ENCODE measurements at regions not wholly inside any gene's neighbourhood (a gene's known extent, or its start where the extent isn't known, plus 50 kb on each side); places are given as distances from the start of the nearest gene placed in this dataset.

DNA sequence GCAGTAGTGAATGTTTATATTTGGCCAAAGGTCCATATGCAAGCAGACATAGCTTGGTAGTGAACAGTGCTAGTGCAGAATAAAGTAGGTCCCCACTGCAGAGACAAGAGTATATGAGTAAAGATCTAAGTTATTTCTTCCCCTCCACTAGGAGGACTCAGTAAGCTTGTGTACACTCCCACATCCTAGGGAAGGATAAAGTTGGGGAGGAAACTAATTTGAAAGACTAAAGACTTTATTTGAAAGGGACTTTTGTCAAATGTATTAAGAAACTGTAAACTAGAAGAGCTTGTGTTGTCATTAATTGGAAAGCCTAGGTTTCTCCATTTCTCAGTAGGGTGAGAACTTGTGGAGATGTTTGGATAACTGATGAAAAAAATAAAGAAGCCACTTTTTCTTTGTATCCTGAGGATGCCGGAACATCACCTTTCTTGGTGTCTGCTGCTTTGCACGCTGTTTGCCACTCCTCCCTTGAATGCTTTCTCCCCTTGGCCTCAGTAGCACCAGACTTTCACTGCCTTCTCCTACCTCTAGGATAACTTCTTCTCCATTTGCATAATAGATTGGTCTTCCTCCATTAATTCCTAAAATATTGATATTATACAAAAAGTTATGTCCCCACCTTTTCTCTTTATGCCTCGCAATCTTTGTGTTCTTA, 329.0 kb downstream of the PARP8 start:
- Histone ChIP-seq H3K36me3 (ENCODE audit: control insufficient read depth in 2 of 2, insufficient read depth in 1 of 2, low read length in 2 of 2) (no peaks in the 10 kb centered on the region), H3K27ac (ENCODE audit: extremely low read depth, low read depth, low read length) (no peak overlapping the region), H3K4me1 (ENCODE audit: control insufficient read depth, insufficient read depth, low read length) (no peaks in the 10 kb centered on the region), H3K4me3 (ENCODE audit: low read depth, low read length) (no peak overlapping the region), H3K9me3 (ENCODE audit: control insufficient read depth, insufficient read depth, low read depth, low read length) (no peaks in the 10 kb centered on the region)
- POLR2A ChIA-PET = no interaction called here
- TF ChIP-seq ZNF843 (tag by site-specific recombination; IDR thresholded peaks at IDR 0.05) (no peak), ZNF837 (tag by site-specific recombination; IDR thresholded peaks at IDR 0.05) (no peak), ZNF16 (tag by site-specific recombination; IDR thresholded peaks at IDR 0.05; ENCODE audit: low read depth) (no peak), MZF1 (tag by site-specific recombination; IDR thresholded peaks at IDR 0.05; ENCODE audit: borderline replicate concordance) (no peak), ZNF174 (tag by site-specific recombination; IDR thresholded peaks at IDR 0.05) (no peak)
- CTCF ChIA-PET = interaction anchor here (0.6 to 1.5 kb wide), 3 partner anchors 32 to 787 kb away, joined by 3 to 4 read pairs (median 3); no protein-coding TSS in a partner anchor

GRCh38 chr5:51001227-51001923, 334.9 kb downstream of the PARP8 start:
- H3K27ac ChIP-seq (ENCODE audit: extremely low read depth, low read depth, low read length) = no peak overlapping the region
- H3K36me3 ChIP-seq (ENCODE audit: control insufficient read depth in 2 of 2, insufficient read depth in 1 of 2, low read length in 2 of 2) = no peaks in the 10 kb centered on the region
- no peaks in the 10 kb centered on the region for H3K9me3 ChIP-seq (ENCODE audit: control insufficient read depth, insufficient read depth, low read depth, low read length)
- no peaks in the 10 kb centered on the region for H3K4me1 ChIP-seq (ENCODE audit: control insufficient read depth, insufficient read depth, low read length)
- ChIA-PET CTCF (no interaction called here), POLR2A (no interaction called here)
- TF ChIP-seq ZBTB10 (tag by site-specific recombination; IDR thresholded peaks at IDR 0.05) (no peak), ZNF510 (tag by site-specific recombination; IDR thresholded peaks at IDR 0.05; ENCODE audit: insufficient replicate concordance) (no peak), ZNF785 (tag by site-specific recombination; IDR thresholded peaks at IDR 0.05) (no peak), ZNF701 (tag by site-specific recombination; IDR thresholded peaks at IDR 0.05) (no peak), ZBTB17 (tag by site-specific recombination; IDR thresholded peaks at IDR 0.05) (no peak), ZNF248 (tag by site-specific recombination; IDR thresholded peaks at IDR 0.05) (no peak), HOXC10 (CRISPR knock-in tag; IDR thresholded peaks at IDR 0.05) (no peak), ZNF140 (tag by site-specific recombination; IDR thresholded peaks at IDR 0.05) (no peak), ZBTB1 (tag by site-specific recombination; IDR thresholded peaks at IDR 0.05) (no peak), ZNF707 (tag by site-specific recombination; IDR thresholded peaks at IDR 0.05) (no peak), ZNF121 (tag by site-specific recombination; IDR thresholded peaks at IDR 0.05) (no peak), YY1 (tag by site-specific recombination; IDR thresholded peaks at IDR 0.05) (no peak), ZNF513 (tag by site-specific recombination; IDR thresholded peaks at IDR 0.05) (no peak), ZNF391 (tag by site-specific recombination; IDR thresholded peaks at IDR 0.05; ENCODE audit: borderline replicate concordance, low read depth) (no peak), YY2 (tag by site-specific recombination; IDR thresholded peaks at IDR 0.05) (no peak), ZNF561 (tag by site-specific recombination; IDR thresholded peaks at IDR 0.05; ENCODE audit: borderline replicate concordance) (no peak)
- TF ChIP-seq, protein P1, sequence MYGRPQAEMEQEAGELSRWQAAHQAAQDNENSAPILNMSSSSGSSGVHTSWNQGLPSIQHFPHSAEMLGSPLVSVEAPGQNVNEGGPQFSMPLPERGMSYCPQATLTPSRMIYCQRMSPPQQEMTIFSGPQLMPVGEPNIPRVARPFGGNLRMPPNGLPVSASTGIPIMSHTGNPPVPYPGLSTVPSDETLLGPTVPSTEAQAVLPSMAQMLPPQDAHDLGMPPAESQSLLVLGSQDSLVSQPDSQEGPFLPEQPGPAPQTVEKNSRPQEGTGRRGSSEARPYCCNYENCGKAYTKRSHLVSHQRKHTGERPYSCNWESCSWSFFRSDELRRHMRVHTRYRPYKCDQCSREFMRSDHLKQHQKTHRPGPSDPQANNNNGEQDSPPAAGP (tag by site-specific recombination; IDR thresholded peaks at IDR 0.05) = no peak
- TF ChIP-seq, protein P2, sequence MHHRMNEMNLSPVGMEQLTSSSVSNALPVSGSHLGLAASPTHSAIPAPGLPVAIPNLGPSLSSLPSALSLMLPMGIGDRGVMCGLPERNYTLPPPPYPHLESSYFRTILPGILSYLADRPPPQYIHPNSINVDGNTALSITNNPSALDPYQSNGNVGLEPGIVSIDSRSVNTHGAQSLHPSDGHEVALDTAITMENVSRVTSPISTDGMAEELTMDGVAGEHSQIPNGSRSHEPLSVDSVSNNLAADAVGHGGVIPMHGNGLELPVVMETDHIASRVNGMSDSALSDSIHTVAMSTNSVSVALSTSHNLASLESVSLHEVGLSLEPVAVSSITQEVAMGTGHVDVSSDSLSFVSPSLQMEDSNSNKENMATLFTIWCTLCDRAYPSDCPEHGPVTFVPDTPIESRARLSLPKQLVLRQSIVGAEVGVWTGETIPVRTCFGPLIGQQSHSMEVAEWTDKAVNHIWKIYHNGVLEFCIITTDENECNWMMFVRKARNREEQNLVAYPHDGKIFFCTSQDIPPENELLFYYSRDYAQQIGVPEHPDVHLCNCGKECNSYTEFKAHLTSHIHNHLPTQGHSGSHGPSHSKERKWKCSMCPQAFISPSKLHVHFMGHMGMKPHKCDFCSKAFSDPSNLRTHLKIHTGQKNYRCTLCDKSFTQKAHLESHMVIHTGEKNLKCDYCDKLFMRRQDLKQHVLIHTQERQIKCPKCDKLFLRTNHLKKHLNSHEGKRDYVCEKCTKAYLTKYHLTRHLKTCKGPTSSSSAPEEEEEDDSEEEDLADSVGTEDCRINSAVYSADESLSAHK (tag by site-specific recombination; IDR thresholded peaks at IDR 0.05) = no peak
- TF ChIP-seq, protein P3, sequence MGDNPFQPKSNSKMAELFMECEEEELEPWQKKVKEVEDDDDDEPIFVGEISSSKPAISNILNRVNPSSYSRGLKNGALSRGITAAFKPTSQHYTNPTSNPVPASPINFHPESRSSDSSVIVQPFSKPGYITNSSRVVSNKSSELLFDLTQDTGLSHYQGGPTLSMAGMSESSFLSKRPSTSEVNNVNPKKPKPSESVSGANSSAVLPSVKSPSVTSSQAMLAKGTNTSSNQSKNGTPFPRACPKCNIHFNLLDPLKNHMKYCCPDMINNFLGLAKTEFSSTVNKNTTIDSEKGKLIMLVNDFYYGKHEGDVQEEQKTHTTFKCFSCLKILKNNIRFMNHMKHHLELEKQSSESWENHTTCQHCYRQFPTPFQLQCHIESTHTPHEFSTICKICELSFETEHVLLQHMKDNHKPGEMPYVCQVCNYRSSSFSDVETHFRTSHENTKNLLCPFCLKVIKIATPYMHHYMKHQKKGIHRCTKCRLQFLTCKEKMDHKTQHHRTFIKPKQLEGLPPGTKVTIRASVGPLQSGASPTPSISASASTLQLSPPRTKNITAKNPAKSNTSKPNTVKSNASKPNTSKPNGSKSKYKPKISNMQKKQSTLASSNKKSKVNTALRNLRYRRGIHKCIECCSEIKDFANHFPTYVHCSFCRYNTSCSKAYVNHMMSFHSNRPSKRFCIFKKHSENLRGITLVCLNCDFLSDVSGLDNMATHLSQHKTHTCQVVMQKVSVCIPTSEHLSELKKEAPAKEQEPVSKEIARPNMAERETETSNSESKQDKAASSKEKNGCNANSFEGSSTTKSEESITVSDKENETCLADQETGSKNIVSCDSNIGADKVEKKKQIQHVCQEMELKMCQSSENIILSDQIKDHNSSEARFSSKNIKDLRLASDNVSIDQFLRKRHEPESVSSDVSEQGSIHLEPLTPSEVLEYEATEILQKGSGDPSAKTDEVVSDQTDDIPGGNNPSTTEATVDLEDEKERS (tag by site-specific recombination; IDR thresholded peaks at IDR 0.05) = no peak
- H3K4me3 ChIP-seq (ENCODE audit: low read depth, low read length) = no peak overlapping the region
